B cell (primary cell): ENCODE measurements at regions not wholly inside any gene's neighbourhood (a gene's known extent, or its start where the extent isn't known, plus 50 kb on each side); places are given as distances from the start of the nearest gene placed in this dataset.

Source experiments
- EZH2 ChIP-seq: IDR thresholded peaks from 2 replicates; pipeline ENCODE4 v1.6.1; 2012; ENCODE audit warnings: borderline replicate concordance, low read depth, mild to moderate bottlenecking, moderate library complexity, low read length; ENCODE audit not compliant: insufficient read depth, poor library complexity, severe bottlenecking
- TF ChIP-seq, protein P1 (sequence below): fragments of 200-600 bp; IDR thresholded peaks from one replicate; pipeline ENCODE4 v1.8.0; 2022; ENCODE audit warnings: antibody characterized with exemption, mild to moderate bottlenecking

- TF ChIP-seq, protein P1, sequence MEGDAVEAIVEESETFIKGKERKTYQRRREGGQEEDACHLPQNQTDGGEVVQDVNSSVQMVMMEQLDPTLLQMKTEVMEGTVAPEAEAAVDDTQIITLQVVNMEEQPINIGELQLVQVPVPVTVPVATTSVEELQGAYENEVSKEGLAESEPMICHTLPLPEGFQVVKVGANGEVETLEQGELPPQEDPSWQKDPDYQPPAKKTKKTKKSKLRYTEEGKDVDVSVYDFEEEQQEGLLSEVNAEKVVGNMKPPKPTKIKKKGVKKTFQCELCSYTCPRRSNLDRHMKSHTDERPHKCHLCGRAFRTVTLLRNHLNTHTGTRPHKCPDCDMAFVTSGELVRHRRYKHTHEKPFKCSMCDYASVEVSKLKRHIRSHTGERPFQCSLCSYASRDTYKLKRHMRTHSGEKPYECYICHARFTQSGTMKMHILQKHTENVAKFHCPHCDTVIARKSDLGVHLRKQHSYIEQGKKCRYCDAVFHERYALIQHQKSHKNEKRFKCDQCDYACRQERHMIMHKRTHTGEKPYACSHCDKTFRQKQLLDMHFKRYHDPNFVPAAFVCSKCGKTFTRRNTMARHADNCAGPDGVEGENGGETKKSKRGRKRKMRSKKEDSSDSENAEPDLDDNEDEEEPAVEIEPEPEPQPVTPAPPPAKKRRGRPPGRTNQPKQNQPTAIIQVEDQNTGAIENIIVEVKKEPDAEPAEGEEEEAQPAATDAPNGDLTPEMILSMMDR: no peak
- TF ChIP-seq EZH2: no peak
These were observed 60.2 kb upstream of the L3MBTL3 start for GRCh38 chr6:129957941-129958898.
